Prostate gland (tissue), 2 donors: ENCODE measurements at regions not wholly inside any gene's neighbourhood (a gene's known extent, or its start where the extent isn't known, plus 50 kb on each side); places are given as distances from the start of the nearest gene placed in this dataset.

ENCODE experiments used
- DNase-seq: peaks from one replicate; pipeline ENCODE4 v3.0.0-alpha.2; 2019; ENCODE audit warnings: low spot score
- H3K27ac ChIP-seq, 2 donors: fragments of 200-600 bp; sonication (generic); 2 replicates each; pipeline ENCODE4 v1.5.1; 2017 to 2019
- H3K27me3 ChIP-seq: fragments of 200-600 bp; sonication (generic); replicated peaks from 2 replicates; pipeline ENCODE4 v1.5.1; 2019; ENCODE audit not compliant: insufficient read depth
- H3K36me3 ChIP-seq, 2 donors: fragments of 200-600 bp; sonication (generic); 1 replicate in 1 of 2; 2 replicates in 1 of 2; pipeline versions ENCODE4 v1.5.1 to v1.8.1; 2017 to 2019
- H3K4me1 ChIP-seq: fragments of 200-600 bp; sonication (generic); replicated peaks from 2 replicates; pipeline ENCODE4 v1.5.1; 2019
- H3K4me3 ChIP-seq, 2 donors: fragments of 200-600 bp; sonication (generic); 2 replicates each; pipeline ENCODE4 v1.5.1; 2017 to 2019
- H3K9me3 ChIP-seq: fragments of 200-600 bp; sonication (generic); 2 replicates; pipeline ENCODE4 v1.5.1; 2017
- POLR2A ChIP-seq: fragments of 450-650 bp; IDR thresholded peaks from one replicate; pipeline ENCODE4 v1.6.1; 2016; ENCODE audit warnings: antibody characterized with exemption, mild to moderate bottlenecking
- POLR2AphosphoS5 ChIP-seq: sonication (generic); formaldehyde crosslinking; IDR thresholded peaks from one replicate; pipeline ENCODE4 v1.6.1; 2017; ENCODE audit warnings: antibody characterized with exemption
- WGBS: methylation state at CpG from one replicate; pipeline ENCODE4 v1.1.5; 2018; 5-methylcytosine and 5-hydroxymethylcytosine counted together
- intact Hi-C: fragments of 100-400 bp; cut with DNase I; formaldehyde crosslinking; loops from one replicate; pipeline ENCODE4 v1.14.2; 2022
- TF ChIP-seq, protein P1 (sequence below), 4 experiments: fragments of 200-600 bp in 2 of 4; fragments of 450-650 bp in 2 of 4; sonication (generic) in 2 of 4; IDR thresholded peaks; 1 replicate in 3 of 4; 2 replicates in 1 of 4; pipeline ENCODE4 v1.5.1; 2016 to 2019; ENCODE audit warnings: antibody characterized with exemption in 4 of 4, mild to moderate bottlenecking in 2 of 4, moderate library complexity in 2 of 4

DNA sequence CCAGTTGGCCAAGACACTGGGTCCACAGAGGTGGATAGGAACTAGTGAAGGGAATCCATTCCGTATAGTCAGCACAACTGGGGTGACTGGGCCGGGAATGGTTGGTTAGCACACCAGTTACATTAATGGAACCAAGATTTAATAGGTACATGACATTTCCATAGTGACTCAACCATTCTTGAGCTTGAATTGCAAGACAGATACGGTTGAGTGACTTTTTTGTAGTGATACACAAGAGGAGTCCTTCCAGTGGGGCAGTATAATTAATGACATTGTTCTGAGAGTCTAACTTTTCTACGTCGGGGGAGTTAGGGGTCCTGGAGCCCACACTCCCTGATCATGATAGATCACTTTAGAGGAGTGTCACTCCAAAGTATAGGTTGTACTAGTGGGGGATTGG lies 211.6 kb upstream of the CXCL13 start:
- Histone ChIP-seq H3K27ac (no peak overlapping the region), H3K4me3 (no peak overlapping the region), H3K4me1 (no peaks in the 10 kb centered on the region), H3K27me3 (no peaks in the 10 kb centered on the region), H3K9me3 (no peaks in the 10 kb centered on the region), H3K36me3 (no peaks in the 10 kb centered on the region)
- no peak for DNase-seq
- 83% methylated on average over 5 of the region's 5 CpGs for WGBS
- intact Hi-C loops, result no loop called here
- TF ChIP-seq POLR2AphosphoS5 (no peak), POLR2A (no peak)
- TF ChIP-seq, protein P1, sequence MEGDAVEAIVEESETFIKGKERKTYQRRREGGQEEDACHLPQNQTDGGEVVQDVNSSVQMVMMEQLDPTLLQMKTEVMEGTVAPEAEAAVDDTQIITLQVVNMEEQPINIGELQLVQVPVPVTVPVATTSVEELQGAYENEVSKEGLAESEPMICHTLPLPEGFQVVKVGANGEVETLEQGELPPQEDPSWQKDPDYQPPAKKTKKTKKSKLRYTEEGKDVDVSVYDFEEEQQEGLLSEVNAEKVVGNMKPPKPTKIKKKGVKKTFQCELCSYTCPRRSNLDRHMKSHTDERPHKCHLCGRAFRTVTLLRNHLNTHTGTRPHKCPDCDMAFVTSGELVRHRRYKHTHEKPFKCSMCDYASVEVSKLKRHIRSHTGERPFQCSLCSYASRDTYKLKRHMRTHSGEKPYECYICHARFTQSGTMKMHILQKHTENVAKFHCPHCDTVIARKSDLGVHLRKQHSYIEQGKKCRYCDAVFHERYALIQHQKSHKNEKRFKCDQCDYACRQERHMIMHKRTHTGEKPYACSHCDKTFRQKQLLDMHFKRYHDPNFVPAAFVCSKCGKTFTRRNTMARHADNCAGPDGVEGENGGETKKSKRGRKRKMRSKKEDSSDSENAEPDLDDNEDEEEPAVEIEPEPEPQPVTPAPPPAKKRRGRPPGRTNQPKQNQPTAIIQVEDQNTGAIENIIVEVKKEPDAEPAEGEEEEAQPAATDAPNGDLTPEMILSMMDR (IDR thresholded peaks at IDR 0.05), result no peak

DNA sequence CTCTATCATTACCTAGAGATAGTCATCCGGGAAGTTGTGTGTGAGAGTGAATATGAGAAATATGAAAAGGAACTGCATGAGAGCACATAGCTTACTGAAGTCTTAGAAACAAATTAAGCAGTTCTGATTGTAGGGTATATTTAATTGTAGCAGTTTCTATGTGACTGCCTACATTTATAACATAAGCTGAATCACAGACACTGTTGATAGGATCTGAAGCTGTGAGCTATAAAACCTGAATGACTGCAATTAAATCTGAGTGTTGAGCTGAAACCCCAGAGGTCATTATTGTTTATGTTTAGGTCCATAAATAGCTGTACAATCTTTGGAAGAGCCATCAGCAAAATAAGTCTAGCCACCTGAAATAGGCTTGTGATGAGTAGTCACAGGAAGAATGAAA lies 210.1 kb upstream of the CXCL13 start:
- intact Hi-C loops, result no loop called here
- H3K9me3 ChIP-seq, result no peaks in the 10 kb centered on the region
- H3K27me3 ChIP-seq, result no peaks in the 10 kb centered on the region
- 50% methylated on average over 1 of the region's 1 CpG for WGBS
- H3K27ac ChIP-seq, result no peak overlapping the region
- no peaks in the 10 kb centered on the region for H3K36me3 ChIP-seq
- TF ChIP-seq POLR2A (no peak), POLR2AphosphoS5 (no peak)
- TF ChIP-seq, protein P1 (IDR thresholded peaks at IDR 0.05), result no peak
- H3K4me3 ChIP-seq, result no peak overlapping the region
- DNase-seq, result no peak
- H3K4me1 ChIP-seq, result no peaks in the 10 kb centered on the region

DNA sequence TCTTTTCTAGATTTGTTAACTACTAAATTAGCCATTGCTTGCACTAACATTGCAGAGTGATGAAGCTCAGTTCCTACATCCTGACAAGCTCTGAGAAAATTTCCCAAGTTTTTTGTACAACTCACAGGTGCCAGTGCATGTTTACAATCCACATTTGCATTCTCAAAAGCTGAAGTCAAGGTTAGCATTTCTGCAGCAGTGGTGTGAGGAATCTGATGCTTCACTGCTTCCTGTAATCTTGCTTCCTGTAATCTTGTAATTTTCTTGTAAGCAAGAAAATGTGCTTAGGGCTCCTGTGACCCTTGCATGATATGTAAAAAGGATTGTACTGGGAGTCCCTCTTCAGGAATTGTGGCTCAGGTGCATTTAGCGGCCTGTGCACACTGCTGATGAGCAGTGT lies 207.4 kb upstream of the CXCL13 start:
- Histone ChIP-seq H3K4me3 (no peak overlapping the region), H3K4me1 (no peaks in the 10 kb centered on the region), H3K27ac (no peak overlapping the region), H3K27me3 (no peaks in the 10 kb centered on the region), H3K9me3 (no peaks in the 10 kb centered on the region), H3K36me3 (no peaks in the 10 kb centered on the region)
- WGBS, result 83% methylated on average over 1 of the region's 1 CpG
- TF ChIP-seq POLR2AphosphoS5, result no peak
- TF ChIP-seq POLR2A, result no peak
- TF ChIP-seq, protein P1 (IDR thresholded peaks at IDR 0.05), result no peak
- no peak for DNase-seq
- intact Hi-C loops, result no loop called here

DNA sequence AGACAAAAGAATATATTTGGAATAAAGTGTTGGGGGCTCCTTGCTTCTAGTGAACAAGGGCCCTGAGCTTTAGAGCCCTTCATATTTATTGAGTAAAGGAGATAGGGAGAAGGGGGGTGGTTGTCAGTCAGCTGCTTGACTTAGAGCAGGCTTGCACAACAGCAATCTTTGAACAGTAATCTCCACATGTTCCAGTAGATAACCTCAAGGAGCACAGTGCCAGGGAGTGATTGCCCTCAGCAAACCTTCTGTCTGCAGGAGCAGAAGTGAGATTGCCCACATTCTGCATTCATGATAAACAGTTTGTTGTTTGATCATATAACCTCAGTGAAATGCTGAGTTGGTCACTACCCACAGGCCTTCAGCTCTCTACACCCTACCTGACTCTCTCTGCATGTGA lies 205.8 kb upstream of the CXCL13 start:
- H3K27me3 ChIP-seq, result no peaks in the 10 kb centered on the region
- TF ChIP-seq POLR2AphosphoS5, result no peak
- TF ChIP-seq, protein P1 (IDR thresholded peaks at IDR 0.05), result no peak
- TF ChIP-seq POLR2A, result no peak
- no peaks in the 10 kb centered on the region for H3K4me1 ChIP-seq
- H3K9me3 ChIP-seq, result no peaks in the 10 kb centered on the region
- H3K4me3 ChIP-seq, result no peak overlapping the region
- intact Hi-C loops, result no loop called here
- H3K36me3 ChIP-seq, result no peaks in the 10 kb centered on the region
- DNase-seq, result no peak
- no peak overlapping the region for H3K27ac ChIP-seq

DNA sequence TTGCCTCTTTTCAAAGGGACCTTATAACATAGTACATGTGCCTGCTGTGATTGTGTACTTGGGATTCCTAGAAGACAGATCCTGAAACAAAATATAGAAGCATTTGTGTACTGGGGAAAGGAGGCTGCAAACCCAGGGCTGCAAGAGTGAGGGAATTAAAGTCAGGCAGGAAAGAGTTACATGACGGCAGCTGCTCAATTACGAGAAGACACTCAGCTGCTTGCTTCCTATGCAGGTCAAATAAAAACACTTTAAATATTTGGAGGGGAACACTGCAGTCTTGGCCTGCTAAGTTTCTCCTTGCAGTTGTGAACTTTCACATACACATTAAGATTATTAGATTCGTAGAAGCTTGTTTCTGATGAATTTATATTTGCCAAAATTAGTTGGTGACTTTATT lies 191.9 kb upstream of the CXCL13 start:
- TF ChIP-seq POLR2A (no peak), POLR2AphosphoS5 (no peak)
- TF ChIP-seq, protein P1 (IDR thresholded peaks at IDR 0.05), result no peak
- H3K4me1 ChIP-seq, result peaks cover 2% of the 10 kb centered on the region

More for the DNA sequence above, 191.9 kb upstream of the CXCL13 start:
- H3K27me3 ChIP-seq, result no peaks in the 10 kb centered on the region
- H3K9me3 ChIP-seq, result no peaks in the 10 kb centered on the region
- H3K4me3 ChIP-seq, result no peak overlapping the region
- intact Hi-C loops, result no loop called here
- no peaks in the 10 kb centered on the region for H3K36me3 ChIP-seq
- 9% methylated on average over 3 of the region's 3 CpGs for WGBS
- H3K27ac ChIP-seq, result no peak overlapping the region
- no peak for DNase-seq
